HEK293 (cell line): ENCODE measurements at regions not wholly inside any gene's neighbourhood (a gene's known extent, or its start where the extent isn't known, plus 50 kb on each side); places are given as distances from the start of the nearest gene placed in this dataset.
A peak's percentile ranks its signal among the peaks of the same experiment; 100 is the strongest.

ENCODE experiments used
- CTCF ChIA-PET: fragments of 350-600 bp; formaldehyde crosslinking; extraction: SDS; loops from one replicate; lab custom pipeline; 2021; ENCODE audit warnings: antibody characterized with exemption; lab: Yijun Ruan, JAX
- POLR2A ChIA-PET: fragments of 300-600 bp; formaldehyde crosslinking; extraction: SDS; loops from one replicate; lab custom pipeline; 2020; ENCODE audit warnings: antibody characterized with exemption, inconsistent platforms; lab: Yijun Ruan, JAX
- H3K27ac ChIP-seq: fragments of 200-500 bp; sonication (Bioruptor generic); 2 replicates; pipeline ENCODE4 v1.5.1; 2014; ENCODE audit warnings: low read depth, low read length, control low read depth, inconsistent platforms; ENCODE audit errors: extremely low read depth
- H3K36me3 ChIP-seq, 2 experiments: fragments of 200-500 bp in 1 of 2; sonication (Bioruptor generic) in 1 of 2; 1 replicate in 1 of 2; 2 replicates in 1 of 2; pipeline ENCODE4 v1.5.1; 2014 to 2017; ENCODE audit warnings: inconsistent platforms in 2 of 2, low read length in 2 of 2; ENCODE audit not compliant: control insufficient read depth in 2 of 2, insufficient read depth in 1 of 2
- H3K4me1 ChIP-seq: fragments of 200-500 bp; sonication (Bioruptor generic); 2 replicates; pipeline ENCODE4 v1.5.1; 2014; ENCODE audit warnings: mild to moderate bottlenecking, low read length, inconsistent platforms; ENCODE audit not compliant: control insufficient read depth, insufficient read depth
- H3K4me3 ChIP-seq: 2 replicates; pipeline ENCODE4 v1.5.1; 2011; ENCODE audit warnings: low read depth, mild to moderate bottlenecking, control low read depth, low read length, moderate library complexity
- H3K9me3 ChIP-seq: fragments of 200-500 bp; sonication (Bioruptor generic); 2 replicates; pipeline ENCODE4 v1.5.1; 2014; ENCODE audit warnings: low read depth, low read length, inconsistent platforms; ENCODE audit not compliant: control insufficient read depth, insufficient read depth
- KLF16 ChIP-seq: fragments of 450-650 bp; formaldehyde crosslinking; IDR thresholded peaks from 2 replicates; pipeline ENCODE4 v1.5.1; 2017; ENCODE audit warnings: missing biosample characterization, missing genetic modification characterization
- MEIS1 ChIP-seq: sonication (generic); formaldehyde crosslinking; IDR thresholded peaks from 2 replicates; pipeline ENCODE4 v1.8.1; 2022; ENCODE audit warnings: missing genetic modification reagents, mild to moderate bottlenecking, borderline replicate concordance
- MYNN ChIP-seq: fragments of 450-650 bp; formaldehyde crosslinking; IDR thresholded peaks from 2 replicates; pipeline ENCODE4 v1.5.1; 2016; ENCODE audit warnings: missing biosample characterization, missing genetic modification characterization, borderline replicate concordance
- PRDM1 ChIP-seq: fragments of 450-650 bp; formaldehyde crosslinking; IDR thresholded peaks from 2 replicates; pipeline ENCODE4; 2016; ENCODE audit warnings: missing biosample characterization, missing genetic modification characterization
- PRDM10 ChIP-seq: fragments of 450-650 bp; formaldehyde crosslinking; IDR thresholded peaks from 2 replicates; pipeline ENCODE4 v1.5.1; 2016; ENCODE audit warnings: missing biosample characterization, missing genetic modification characterization
- RBAK ChIP-seq: fragments of 450-650 bp; formaldehyde crosslinking; IDR thresholded peaks from 2 replicates; pipeline ENCODE4 v1.5.1; 2016; ENCODE audit warnings: missing biosample characterization, missing genetic modification characterization
- SCRT1 ChIP-seq: fragments of 450-650 bp; formaldehyde crosslinking; IDR thresholded peaks from 2 replicates; pipeline ENCODE4 v1.5.1; 2016; ENCODE audit warnings: missing biosample characterization, missing genetic modification characterization, borderline replicate concordance
- SP2 ChIP-seq: fragments of 450-650 bp; formaldehyde crosslinking; IDR thresholded peaks from 2 replicates; pipeline ENCODE4 v1.5.1; 2016; ENCODE audit warnings: missing biosample characterization, missing genetic modification characterization
- SP3 ChIP-seq: fragments of 450-650 bp; formaldehyde crosslinking; IDR thresholded peaks from 2 replicates; pipeline ENCODE4 v1.5.1; 2016; ENCODE audit warnings: missing biosample characterization, missing genetic modification characterization
- TRIM28 ChIP-seq: IDR thresholded peaks from 2 replicates; pipeline ENCODE4 v1.6.1; 2011; ENCODE audit warnings: low read length, control low read depth, borderline replicate concordance
- YY1 ChIP-seq: fragments of 450-650 bp; formaldehyde crosslinking; IDR thresholded peaks from 2 replicates; pipeline ENCODE4 v1.5.1; 2018; ENCODE audit warnings: missing biosample characterization, missing genetic modification characterization
- ZBTB48 ChIP-seq: fragments of 450-650 bp; formaldehyde crosslinking; IDR thresholded peaks from 2 replicates; pipeline ENCODE4 v1.5.1; 2016; ENCODE audit warnings: missing biosample characterization, missing genetic modification characterization
- ZNF140 ChIP-seq: fragments of 450-650 bp; formaldehyde crosslinking; IDR thresholded peaks from 2 replicates; pipeline ENCODE4 v1.5.1; 2016; ENCODE audit warnings: missing biosample characterization, missing genetic modification characterization
- ZNF155 ChIP-seq: fragments of 450-650 bp; formaldehyde crosslinking; IDR thresholded peaks from 2 replicates; pipeline ENCODE4 v1.5.1; 2016; ENCODE audit warnings: missing biosample characterization, missing genetic modification characterization
- ZNF16 ChIP-seq: fragments of 450-650 bp; formaldehyde crosslinking; IDR thresholded peaks from 2 replicates; pipeline ENCODE4 v1.5.1; 2016; ENCODE audit warnings: low read depth, missing biosample characterization, missing genetic modification characterization
- ZNF211 ChIP-seq: fragments of 450-650 bp; formaldehyde crosslinking; IDR thresholded peaks from 2 replicates; pipeline ENCODE4 v1.5.1; 2016; ENCODE audit warnings: low read depth, missing biosample characterization, missing genetic modification characterization
- ZNF274 ChIP-seq, 2 experiments: fragments of 200-500 bp in 1 of 2; fragments of 450-650 bp in 1 of 2; sonication (Bioruptor generic) in 1 of 2; formaldehyde crosslinking in 1 of 2; IDR thresholded peaks; 2 replicates each; pipeline versions ENCODE4 v1.5.1 to v1.6.1; 2014 to 2016; ENCODE audit warnings: borderline replicate concordance in 1 of 2, inconsistent platforms in 1 of 2, low read length in 1 of 2, missing biosample characterization in 1 of 2, missing genetic modification characterization in 1 of 2
- ZNF292 ChIP-seq: fragments of 450-650 bp; formaldehyde crosslinking; IDR thresholded peaks from 2 replicates; pipeline ENCODE4 v1.5.1; 2016; ENCODE audit warnings: low read depth, missing biosample characterization, missing genetic modification characterization, borderline replicate concordance
- ZNF366 ChIP-seq: fragments of 450-650 bp; formaldehyde crosslinking; conservative IDR thresholded peaks from 2 replicates; pipeline ENCODE4 v1.5.1; 2016; ENCODE audit warnings: missing biosample characterization, missing genetic modification characterization
- ZNF391 ChIP-seq: fragments of 450-650 bp; formaldehyde crosslinking; IDR thresholded peaks from 2 replicates; pipeline ENCODE4 v1.5.1; 2016; ENCODE audit warnings: low read depth, missing biosample characterization, missing genetic modification characterization, borderline replicate concordance
- ZNF423 ChIP-seq: fragments of 450-650 bp; formaldehyde crosslinking; IDR thresholded peaks from 2 replicates; pipeline ENCODE4 v1.5.1; 2016; ENCODE audit warnings: missing biosample characterization, missing genetic modification characterization
- ZNF670 ChIP-seq: fragments of 450-650 bp; formaldehyde crosslinking; IDR thresholded peaks from 2 replicates; pipeline ENCODE4 v1.5.1; 2016; ENCODE audit warnings: missing biosample characterization, missing genetic modification characterization, low read depth
- ZNF701 ChIP-seq: fragments of 450-650 bp; formaldehyde crosslinking; IDR thresholded peaks from 2 replicates; pipeline ENCODE4 v1.5.1; 2016; ENCODE audit warnings: missing biosample characterization, missing genetic modification characterization
- ZNF747 ChIP-seq: fragments of 450-650 bp; formaldehyde crosslinking; IDR thresholded peaks from 2 replicates; pipeline ENCODE4 v1.5.1; 2016; ENCODE audit warnings: missing biosample characterization, missing genetic modification characterization
- ZSCAN16 ChIP-seq: fragments of 450-650 bp; formaldehyde crosslinking; IDR thresholded peaks from 2 replicates; pipeline ENCODE4 v1.5.1; 2016; ENCODE audit warnings: missing biosample characterization, missing genetic modification characterization
- TF ChIP-seq, protein P1 (sequence below): fragments of 450-650 bp; formaldehyde crosslinking; IDR thresholded peaks from 2 replicates; pipeline ENCODE4 v1.5.1; 2016; ENCODE audit warnings: missing biosample characterization, missing genetic modification characterization

DNA sequence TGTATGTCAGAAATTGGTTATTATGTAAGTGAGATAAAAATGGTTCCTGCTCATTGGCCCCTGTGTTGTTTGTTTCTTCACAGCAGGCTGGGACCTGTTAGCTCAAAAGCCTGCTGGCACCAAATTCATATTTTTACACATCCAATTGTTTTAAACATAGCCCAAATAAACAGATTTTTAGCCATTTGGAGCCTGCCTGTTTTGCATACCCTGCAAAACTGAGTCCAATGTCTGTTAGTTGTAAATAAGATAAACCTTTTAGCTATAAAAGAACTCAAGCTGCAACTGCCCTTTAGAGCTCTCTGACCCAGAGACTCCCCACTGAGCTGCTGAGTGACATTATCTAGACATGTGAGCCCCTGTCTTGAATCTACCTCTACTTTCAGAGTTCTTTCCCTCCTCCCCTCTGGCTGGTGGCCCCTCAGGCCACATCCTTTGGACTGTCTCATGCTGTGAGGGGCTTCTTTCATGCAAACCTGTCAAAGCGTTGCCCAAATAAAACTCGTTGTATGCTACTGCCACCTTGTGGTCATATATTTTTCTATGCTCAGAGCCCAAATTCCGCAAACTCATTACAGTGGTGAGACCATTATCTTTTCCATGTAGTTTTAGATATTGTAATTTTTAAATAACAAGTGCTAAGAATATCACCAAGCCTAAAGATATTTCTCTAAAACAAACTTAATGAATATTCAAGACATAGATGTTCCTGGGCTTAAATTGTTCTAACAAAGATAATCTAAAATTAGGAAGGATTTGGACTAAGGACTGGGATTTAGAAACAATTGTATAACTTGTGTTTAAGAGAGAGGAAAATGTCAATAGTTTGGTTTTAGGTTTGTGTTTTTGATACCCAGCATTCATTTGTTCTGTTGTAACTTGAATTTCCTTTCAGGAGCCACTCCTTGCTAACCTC, 337.9 kb downstream of the AACS start (continued):
- TF ChIP-seq ZNF274 (IDR thresholded peaks at IDR 0.05; ENCODE audit: low read length) = no peak
- peak; percentile 77; the same call in 1 of the 2 replicates for TF ChIP-seq ZNF274 (tag by site-specific recombination; IDR thresholded peaks at IDR 0.05; ENCODE audit: borderline replicate concordance)
- TF ChIP-seq, protein P1, sequence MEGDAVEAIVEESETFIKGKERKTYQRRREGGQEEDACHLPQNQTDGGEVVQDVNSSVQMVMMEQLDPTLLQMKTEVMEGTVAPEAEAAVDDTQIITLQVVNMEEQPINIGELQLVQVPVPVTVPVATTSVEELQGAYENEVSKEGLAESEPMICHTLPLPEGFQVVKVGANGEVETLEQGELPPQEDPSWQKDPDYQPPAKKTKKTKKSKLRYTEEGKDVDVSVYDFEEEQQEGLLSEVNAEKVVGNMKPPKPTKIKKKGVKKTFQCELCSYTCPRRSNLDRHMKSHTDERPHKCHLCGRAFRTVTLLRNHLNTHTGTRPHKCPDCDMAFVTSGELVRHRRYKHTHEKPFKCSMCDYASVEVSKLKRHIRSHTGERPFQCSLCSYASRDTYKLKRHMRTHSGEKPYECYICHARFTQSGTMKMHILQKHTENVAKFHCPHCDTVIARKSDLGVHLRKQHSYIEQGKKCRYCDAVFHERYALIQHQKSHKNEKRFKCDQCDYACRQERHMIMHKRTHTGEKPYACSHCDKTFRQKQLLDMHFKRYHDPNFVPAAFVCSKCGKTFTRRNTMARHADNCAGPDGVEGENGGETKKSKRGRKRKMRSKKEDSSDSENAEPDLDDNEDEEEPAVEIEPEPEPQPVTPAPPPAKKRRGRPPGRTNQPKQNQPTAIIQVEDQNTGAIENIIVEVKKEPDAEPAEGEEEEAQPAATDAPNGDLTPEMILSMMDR (tag by site-specific recombination) = peak; percentile 21; the same call in 1 of the 2 replicates
- TF ChIP-seq YY1 = no peak
- TF ChIP-seq TRIM28 = peak; percentile 73; the same call in 1 of the 2 replicates
- no peak for TF ChIP-seq ZNF701 (tag by site-specific recombination)
- TF ChIP-seq SP3 (tag by site-specific recombination) = no peak
- no peak for TF ChIP-seq ZNF155 (tag by site-specific recombination)

DNA sequence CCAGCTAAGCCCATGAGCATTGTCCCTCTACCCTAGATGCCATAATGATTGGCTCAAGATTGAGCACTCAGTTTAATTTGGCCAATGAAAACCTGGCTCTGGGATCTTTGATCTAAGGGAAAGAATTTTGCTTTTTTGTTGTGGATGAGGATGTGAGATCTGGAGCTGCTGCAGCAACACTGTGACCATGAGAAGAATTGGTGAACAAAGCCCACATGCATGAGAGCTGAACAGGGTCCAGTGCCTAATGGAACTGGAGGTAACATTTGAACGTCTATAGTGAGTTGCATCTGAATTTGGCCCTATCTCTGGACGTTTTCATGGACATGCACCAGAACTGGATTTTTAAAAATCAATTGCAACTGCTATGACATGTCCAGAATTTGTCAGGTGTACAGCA, 338.6 kb downstream of the AACS start:
- ChIA-PET CTCF (interaction anchor here (0.6 to 4.6 kb wide), 6 partner anchors 59 to 226 kb away, joined by 3 to 44 read pairs (median 8); no protein-coding TSS in a partner anchor), POLR2A (no interaction called here)
- Histone ChIP-seq H3K4me1 (no peaks in the 10 kb centered on the region), H3K4me3 (no peak overlapping the region), H3K27ac (no peak overlapping the region), H3K9me3 (no peaks in the 10 kb centered on the region), H3K36me3 (no peaks in the 10 kb centered on the region)
- TF ChIP-seq MEIS1 (CRISPR knock-in tag) (no peak), ZNF292 (tag by site-specific recombination) (no peak), ZNF140 (0 out of 2 replicates have a peak, but pooled peaks have one; percentile 5), ZNF747 (tag by site-specific recombination) (no peak), ZNF670 (no peak), ZNF211 (tag by site-specific recombination) (no peak)

DNA sequence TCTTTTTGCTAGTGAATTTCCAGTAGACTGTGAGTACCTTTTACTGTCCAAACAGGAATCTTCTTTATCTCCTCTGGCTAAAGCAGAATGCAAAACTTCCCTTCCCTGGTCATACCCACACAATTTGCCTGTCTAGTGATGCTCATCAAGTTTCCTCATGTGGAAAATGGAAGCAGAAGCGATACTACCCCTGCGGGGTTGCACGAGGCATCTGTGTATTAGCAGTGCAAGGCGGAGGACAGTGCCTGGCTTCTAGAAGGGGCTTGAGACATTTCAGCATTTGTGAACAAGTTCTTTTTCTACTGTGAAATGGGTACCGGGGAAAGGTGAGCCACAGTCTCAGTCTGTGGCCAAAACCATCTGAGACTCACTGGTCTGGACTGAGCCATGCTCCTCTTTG, 340.9 kb downstream of the AACS start:
- no peak overlapping the region for H3K4me3 ChIP-seq
- no peaks in the 10 kb centered on the region for H3K4me1 ChIP-seq
- CTCF ChIA-PET = no interaction called here

DNA sequence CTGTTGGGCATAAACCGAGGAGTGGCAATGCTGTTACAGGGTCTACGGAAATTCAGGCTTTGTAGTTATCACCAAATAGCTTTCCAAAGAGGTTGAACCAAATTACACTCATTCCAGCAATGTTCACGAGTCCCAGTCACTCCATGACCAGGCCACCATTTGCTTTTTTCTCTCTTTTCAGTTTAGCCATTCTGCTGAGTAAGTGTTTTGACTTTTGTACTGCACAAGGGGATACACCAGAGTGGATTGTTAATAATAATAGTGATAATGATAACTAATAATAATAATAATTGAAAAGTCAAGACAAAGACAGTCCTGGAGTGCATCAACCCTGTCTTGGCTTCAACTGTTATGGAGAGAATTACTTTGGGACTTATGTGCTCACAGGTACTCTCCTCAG, 343.5 kb downstream of the AACS start:
- Histone ChIP-seq H3K36me3 (no peaks in the 10 kb centered on the region), H3K4me1 (no peaks in the 10 kb centered on the region), H3K4me3 (no peak overlapping the region), H3K27ac (no peak overlapping the region), H3K9me3 (no peaks in the 10 kb centered on the region)
- ChIA-PET CTCF (interaction anchor here (0.7 kb wide), 1 partner anchor 77 kb away, joined by 3 read pairs; no protein-coding TSS in a partner anchor), POLR2A (no interaction called here)
- TF ChIP-seq ZNF366 (tag by site-specific recombination) (no peak), PRDM10 (tag by site-specific recombination) (no peak), ZNF423 (no peak), PRDM1 (no peak), ZNF274 (IDR thresholded peaks at IDR 0.05; ENCODE audit: low read length) (no peak), ZNF274 (tag by site-specific recombination; IDR thresholded peaks at IDR 0.05; ENCODE audit: borderline replicate concordance) (no peak), MYNN (tag by site-specific recombination) (no peak), KLF16 (tag by site-specific recombination) (no peak), SP2 (tag by site-specific recombination) (no peak), ZBTB48 (no peak)

More for the DNA sequence above, 340.9 kb downstream of the AACS start:
- POLR2A ChIA-PET = no interaction called here
- Histone ChIP-seq H3K9me3 (no peaks in the 10 kb centered on the region), H3K36me3 (no peaks in the 10 kb centered on the region), H3K27ac (no peak overlapping the region)
- no peak for TF ChIP-seq ZNF391 (tag by site-specific recombination)
- no peak for TF ChIP-seq ZSCAN16
- no peak for TF ChIP-seq RBAK (tag by site-specific recombination)
- no peak for TF ChIP-seq SCRT1 (tag by site-specific recombination)
- no peak for TF ChIP-seq ZNF16
- no peak for TF ChIP-seq ZBTB48
- TF ChIP-seq, all 188 proteins: peak for 0
